GM12878 (cell line): ENCODE measurements at regions not wholly inside any gene's neighbourhood (a gene's known extent, or its start where the extent isn't known, plus 50 kb on each side); places are given as distances from the start of the nearest gene placed in this dataset.
A peak's percentile ranks its signal among the peaks of the same experiment; 100 is the strongest.

Source experiments
- CHD4 ChIP-seq: fragments of 200-600 bp; sonication (generic); IDR thresholded peaks from 2 replicates; pipeline ENCODE4 v1.6.1; 2016; ENCODE audit warnings: mild to moderate bottlenecking
- EGR1 ChIP-seq, 2 experiments: IDR thresholded peaks; 1 replicate in 1 of 2; 2 replicates in 1 of 2; pipeline ENCODE4 v1.6.1; 2011 to 2012; ENCODE audit warnings: low read depth in 2 of 2, low read length in 2 of 2, borderline replicate concordance in 1 of 2, mild to moderate bottlenecking in 1 of 2, moderate library complexity in 1 of 2
- HCFC1 ChIP-seq: fragments of 150-350 bp; IDR thresholded peaks from 2 replicates; pipeline ENCODE4 v1.6.1; 2014; ENCODE audit warnings: low read length
- HSF1 ChIP-seq: fragments of 150-350 bp; IDR thresholded peaks from 2 replicates; pipeline ENCODE4 v1.6.1; 2014; ENCODE audit warnings: mild to moderate bottlenecking, low read depth, low read length
- PAX8 ChIP-seq: fragments of 450-650 bp; IDR thresholded peaks from 2 replicates; pipeline ENCODE4 v1.6.1; 2017; ENCODE audit warnings: mild to moderate bottlenecking, moderate library complexity
- PBX3 ChIP-seq: IDR thresholded peaks from 2 replicates; pipeline ENCODE4 v1.6.1; 2011; ENCODE audit warnings: mild to moderate bottlenecking, low read depth, low read length, moderate library complexity; ENCODE audit not compliant: insufficient replicate concordance
- RB1 ChIP-seq: fragments of 450-650 bp; formaldehyde crosslinking; IDR thresholded peaks from 2 replicates; pipeline ENCODE4 v1.6.1; 2017; ENCODE audit warnings: mild to moderate bottlenecking, borderline replicate concordance
- SMAD5 ChIP-seq: IDR thresholded peaks from 2 replicates; pipeline ENCODE4 v1.6.1; 2016; ENCODE audit warnings: antibody characterized with exemption, low read depth
- TARDBP ChIP-seq: IDR thresholded peaks from 2 replicates; pipeline ENCODE4 v1.6.1; 2016; ENCODE audit warnings: borderline replicate concordance
- ZBTB40 ChIP-seq: fragments of 450-650 bp; IDR thresholded peaks from 2 replicates; pipeline ENCODE4 v1.6.1; 2016; ENCODE audit warnings: mild to moderate bottlenecking, moderate library complexity, borderline replicate concordance
- ZNF592 ChIP-seq: fragments of 450-650 bp; IDR thresholded peaks from 2 replicates; pipeline ENCODE4 v1.6.1; 2017; ENCODE audit warnings: mild to moderate bottlenecking, moderate library complexity
- ZNF687 ChIP-seq: fragments of 450-650 bp; IDR thresholded peaks from 2 replicates; pipeline ENCODE4 v1.6.1; 2017; ENCODE audit warnings: mild to moderate bottlenecking, moderate library complexity

- TF ChIP-seq HSF1 (no peak), PAX8 (no peak), RB1 (no peak), TARDBP (no peak; the same call in 1 of the 2 replicates), PBX3 (peak; percentile 65), EGR1 (IDR thresholded peaks at IDR 0.05; ENCODE audit: borderline replicate concordance in 1 of 2, low read depth in 2 of 2, low read length in 2 of 2) (no peak), ZNF687 (no peak), ZNF592 (no peak), ZBTB40 (no peak; the same call in 1 of the 2 replicates), SMAD5 (no peak), HCFC1 (no peak), CHD4 (no peak; the same call in 1 of the 2 replicates)
Measured at GRCh38 chr10:11678074-11678793, 63.9 kb upstream of the ECHDC3 start (continued).
